ENCODE measurements at regions not wholly inside any gene's neighbourhood (a gene's known extent, or its start where the extent isn't known, plus 50 kb on each side); places are given as distances from the start of the nearest gene placed in this dataset.

DNA sequence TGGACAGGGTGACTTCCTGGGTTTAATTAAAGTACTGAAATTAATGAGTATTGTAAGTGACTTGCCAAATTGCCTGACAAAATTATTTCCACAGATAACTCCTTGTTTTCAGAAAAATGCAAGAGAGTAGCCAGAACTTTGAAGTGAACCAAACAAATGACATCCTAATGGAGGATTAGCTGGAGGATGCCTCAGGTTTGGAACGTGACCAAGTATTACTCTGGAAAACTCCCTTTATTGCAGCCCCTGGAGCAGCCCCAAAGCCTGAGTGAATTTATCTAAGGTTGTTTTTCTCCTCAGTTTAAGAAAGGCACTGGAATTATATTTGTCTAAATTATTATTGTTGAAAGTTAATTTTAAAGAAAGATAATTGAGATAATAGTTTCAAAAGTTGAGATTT lies 343.6 kb upstream of the MTNR1B start (continued):
- TF ChIP-seq, protein P1, sequence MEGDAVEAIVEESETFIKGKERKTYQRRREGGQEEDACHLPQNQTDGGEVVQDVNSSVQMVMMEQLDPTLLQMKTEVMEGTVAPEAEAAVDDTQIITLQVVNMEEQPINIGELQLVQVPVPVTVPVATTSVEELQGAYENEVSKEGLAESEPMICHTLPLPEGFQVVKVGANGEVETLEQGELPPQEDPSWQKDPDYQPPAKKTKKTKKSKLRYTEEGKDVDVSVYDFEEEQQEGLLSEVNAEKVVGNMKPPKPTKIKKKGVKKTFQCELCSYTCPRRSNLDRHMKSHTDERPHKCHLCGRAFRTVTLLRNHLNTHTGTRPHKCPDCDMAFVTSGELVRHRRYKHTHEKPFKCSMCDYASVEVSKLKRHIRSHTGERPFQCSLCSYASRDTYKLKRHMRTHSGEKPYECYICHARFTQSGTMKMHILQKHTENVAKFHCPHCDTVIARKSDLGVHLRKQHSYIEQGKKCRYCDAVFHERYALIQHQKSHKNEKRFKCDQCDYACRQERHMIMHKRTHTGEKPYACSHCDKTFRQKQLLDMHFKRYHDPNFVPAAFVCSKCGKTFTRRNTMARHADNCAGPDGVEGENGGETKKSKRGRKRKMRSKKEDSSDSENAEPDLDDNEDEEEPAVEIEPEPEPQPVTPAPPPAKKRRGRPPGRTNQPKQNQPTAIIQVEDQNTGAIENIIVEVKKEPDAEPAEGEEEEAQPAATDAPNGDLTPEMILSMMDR (IDR thresholded peaks at IDR 0.05; ENCODE audit: control extremely low read depth in 1 of 3, insufficient read depth in 1 of 3, low read depth in 1 of 3, low read length in 3 of 3), result no peak
- TF ChIP-seq TAF1 (IDR thresholded peaks at IDR 0.05; ENCODE audit: low read depth, low read length) (no peak), HDAC2 (IDR thresholded peaks at IDR 0.05; ENCODE audit: borderline replicate concordance in 1 of 2, low read depth in 2 of 2, low read length in 2 of 2) (no peak)
